Hematopoietic multipotent progenitor cell treated with erythropoietin and hydrocortisone succinate and interleukin-3 and kit ligand, for 17 days (in vitro differentiated cells): ENCODE measurements at regions not wholly inside any gene's neighbourhood (a gene's known extent, or its start where the extent isn't known, plus 50 kb on each side); places are given as distances from the start of the nearest gene placed in this dataset.
"Not testable (repeated sequence)": the region's sequence is repeated elsewhere in the genome, so short reads cannot be mapped to it uniquely, and the experiment has no call there.

Source experiments
- DNase-seq: peaks from one replicate; pipeline ENCODE4 v3.0.0-alpha.2; 2015; ENCODE audit warnings: low spot score

DNA sequence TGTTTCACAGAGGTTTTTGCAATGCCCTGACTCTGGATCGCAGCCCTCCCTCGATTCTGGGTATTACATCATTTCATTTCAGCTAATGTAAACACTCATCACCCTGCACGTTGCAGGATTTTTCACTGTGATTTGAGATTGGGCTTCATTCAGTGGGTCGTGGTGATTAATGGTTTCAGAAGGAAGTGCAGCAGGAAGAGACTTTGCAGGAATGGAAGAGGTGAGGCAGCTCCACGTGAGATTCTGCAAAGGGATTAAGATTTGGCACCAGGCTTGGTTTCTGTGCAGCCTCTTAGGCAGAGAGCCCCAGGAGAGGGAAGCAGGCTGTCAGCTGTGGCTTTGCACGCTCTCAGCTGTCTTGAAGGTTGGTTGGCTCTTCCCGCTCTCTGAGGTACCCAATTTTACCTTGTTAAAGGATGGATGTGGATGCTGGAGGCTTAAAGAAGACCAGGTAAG lies 95.2 kb downstream of the PLCE1 start:
- no peak for DNase-seq

DNA sequence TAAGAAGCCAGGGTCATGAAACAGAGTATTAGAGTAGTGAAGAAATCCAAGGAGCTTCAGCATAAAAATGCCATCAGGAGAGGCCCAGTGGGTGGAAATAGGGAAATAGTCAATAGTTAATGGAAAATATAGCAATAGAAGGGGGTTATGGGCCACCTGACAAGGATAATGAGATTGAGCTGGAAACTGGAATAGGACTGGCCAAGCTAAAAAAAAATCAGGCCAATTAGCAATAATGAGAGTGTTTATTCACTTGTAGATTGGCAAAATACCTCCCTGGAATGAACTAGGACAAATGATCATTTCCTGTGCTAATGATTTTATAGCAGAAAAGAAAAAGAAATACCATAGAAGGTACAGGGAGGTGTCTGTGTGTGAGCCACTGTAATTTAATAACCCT lies 97.9 kb downstream of the PLCE1 start:
- DNase-seq: no peak

DNA sequence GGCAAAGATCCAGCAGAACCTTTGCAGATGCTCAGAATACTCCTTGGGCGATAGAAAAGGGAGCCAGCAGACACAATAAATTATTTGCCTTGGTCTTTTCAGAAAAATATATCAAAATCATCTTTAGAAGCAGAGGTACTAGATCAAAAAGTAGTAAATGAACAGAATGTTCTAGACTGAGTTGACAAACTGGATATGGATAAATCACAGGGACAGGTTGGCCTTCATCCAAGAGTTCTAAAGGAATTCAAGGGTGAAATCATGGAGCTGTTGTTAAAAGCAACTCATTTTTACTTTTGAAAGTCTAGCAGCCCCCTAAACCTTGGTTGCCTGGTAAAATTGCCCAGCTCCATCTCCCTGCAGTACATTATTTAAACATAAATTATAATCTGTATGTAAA lies 99.1 kb downstream of the PLCE1 start:
- no peak for DNase-seq

DNA sequence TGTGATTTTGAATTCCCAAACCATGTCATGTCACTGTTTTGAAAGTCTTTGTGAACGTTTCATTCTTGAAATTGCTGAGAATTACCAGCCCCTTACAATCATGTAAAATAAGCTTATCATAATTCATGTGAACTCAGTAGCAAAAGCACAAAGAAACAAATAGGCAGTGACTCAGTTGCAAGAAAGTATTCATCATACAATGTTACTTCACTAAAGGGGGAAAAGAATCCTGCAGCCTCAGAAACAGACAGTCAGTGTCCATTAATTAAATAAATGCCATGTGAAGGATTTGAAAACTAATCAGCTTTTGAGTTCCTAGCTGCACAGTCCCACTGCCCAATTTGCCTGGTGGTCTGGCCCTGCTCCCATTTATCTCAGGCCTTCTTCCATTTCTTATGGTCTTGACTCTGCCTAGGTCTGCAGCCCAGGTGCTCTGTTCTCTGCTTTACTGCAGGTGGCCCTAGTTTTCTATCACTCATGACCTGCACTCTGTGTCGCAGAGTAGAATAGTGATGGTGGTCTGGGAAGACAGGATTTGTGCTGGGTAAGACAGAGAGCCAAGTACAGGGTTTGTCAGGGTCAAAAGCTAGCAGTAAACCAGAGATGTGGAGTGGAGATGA lies 99.7 kb downstream of the PLCE1 start:
- no peak for DNase-seq

DNA sequence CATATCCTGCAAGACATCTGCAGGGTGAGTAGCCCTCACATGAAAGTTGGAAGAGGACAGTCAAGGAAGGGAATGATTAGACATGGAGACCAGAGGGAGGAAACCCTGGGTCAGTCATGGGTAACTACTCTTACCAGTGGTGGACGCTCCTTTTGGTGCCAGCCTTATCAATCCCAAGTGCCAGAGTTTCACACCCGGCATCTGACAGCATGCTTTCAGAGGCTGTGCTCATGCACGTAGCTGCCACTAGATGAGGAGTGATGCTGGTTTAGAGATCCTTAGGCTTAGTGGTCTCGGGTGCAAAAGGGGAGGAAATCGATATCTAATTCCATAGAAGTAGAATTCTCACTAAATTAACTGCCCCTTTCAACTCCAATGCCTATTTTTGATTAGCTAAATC lies 100.8 kb downstream of the PLCE1 start:
- DNase-seq: no peak

DNA sequence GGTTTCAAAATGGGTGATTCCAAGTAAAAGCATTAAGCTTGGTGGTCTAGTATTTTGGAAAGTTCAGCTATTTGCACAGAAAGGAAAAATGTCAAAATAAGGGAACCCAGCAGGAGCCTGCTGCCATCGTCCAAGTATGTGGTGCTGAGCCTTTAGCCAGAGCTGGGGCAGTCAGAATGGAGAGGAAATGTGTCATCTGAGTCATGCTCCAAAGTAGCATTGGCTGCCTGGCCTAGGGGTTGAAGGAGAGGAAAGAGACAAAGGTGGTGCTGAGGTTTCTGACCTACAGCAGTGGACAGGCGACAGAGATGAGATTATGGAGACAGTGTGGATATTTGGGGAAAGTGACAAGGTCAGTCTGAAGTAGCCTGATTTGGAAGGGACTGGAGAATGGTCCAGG lies 103.9 kb downstream of the PLCE1 start:
- DNase-seq: no peak

DNA sequence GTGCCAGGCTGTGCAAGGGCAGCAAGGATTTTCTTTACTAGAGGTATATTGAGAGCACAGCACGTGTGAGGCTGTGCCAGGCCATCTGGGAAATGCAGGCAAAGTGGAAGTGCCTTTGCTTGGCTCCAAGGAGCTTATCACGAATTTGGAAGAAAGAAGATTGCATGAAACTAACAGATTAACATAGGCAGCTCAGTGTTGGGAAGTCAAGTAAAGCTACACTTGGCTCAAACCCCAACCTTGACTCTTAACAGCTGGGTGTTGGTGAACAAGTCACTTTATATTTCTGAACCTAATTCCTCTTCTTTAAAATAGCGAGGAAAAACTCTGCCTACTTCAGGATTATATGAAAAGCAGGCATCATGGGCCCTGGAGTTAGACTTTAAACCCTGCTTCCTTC lies 105.2 kb downstream of the PLCE1 start:
- no peak for DNase-seq

DNA sequence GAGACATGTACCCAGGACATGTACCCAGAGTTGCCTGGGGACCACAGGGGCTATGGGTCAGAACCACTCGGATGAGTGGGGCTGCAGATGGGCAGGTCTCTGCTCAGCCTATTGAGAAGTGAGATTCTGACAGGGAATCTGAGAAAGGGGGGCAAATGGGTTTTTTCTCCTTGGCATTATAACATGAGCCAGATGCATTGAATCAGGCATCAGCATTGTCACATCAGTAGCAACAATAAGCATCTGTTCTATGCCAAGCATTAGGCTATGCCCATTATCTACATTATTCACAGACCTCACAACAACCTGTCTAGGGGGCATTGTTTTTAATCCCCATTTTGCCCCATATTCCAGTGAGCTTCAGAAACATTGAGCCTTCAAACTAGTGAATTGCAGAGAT lies 108.2 kb downstream of the PLCE1 start:
- DNase-seq: no peak

DNA sequence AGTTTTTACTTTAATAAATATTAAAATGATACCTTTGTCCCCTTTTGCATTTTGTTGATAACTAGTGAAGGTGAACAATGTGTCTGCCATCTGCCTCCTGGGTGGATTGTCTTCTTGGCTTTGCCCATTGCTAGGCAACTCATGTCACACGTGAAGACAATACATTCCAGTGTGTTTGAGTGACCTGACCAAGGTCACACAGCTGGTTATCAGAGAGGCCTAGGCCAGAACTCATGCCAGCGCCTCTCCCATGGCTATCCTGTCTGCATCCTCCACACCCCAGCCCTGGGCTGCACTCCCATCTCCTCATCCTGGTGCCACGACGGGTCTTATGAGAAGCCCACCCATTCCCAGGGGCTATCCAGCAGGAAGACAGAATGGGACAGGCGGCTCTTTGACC lies 108.7 kb downstream of the PLCE1 start:
- no peak for DNase-seq

DNA sequence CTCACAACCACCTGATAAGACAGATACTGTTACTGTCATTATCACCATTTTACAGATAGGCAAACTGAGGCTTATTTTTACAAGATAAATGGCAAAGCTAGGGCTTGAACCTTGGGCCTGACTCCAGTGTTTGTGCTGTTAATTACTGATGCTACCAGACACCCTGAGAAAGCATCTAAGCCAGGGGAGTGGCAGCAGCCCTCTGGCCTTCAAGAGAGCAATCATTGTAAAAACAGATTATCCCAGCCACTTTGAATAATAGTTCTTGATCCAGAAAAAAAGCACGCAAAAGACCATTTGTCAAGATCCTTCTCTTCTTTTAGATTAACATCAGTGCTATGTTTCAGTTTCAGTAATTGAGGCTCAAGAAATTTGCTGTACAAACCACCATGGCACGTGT lies 109.5 kb downstream of the PLCE1 start:
- no peak for DNase-seq

DNA sequence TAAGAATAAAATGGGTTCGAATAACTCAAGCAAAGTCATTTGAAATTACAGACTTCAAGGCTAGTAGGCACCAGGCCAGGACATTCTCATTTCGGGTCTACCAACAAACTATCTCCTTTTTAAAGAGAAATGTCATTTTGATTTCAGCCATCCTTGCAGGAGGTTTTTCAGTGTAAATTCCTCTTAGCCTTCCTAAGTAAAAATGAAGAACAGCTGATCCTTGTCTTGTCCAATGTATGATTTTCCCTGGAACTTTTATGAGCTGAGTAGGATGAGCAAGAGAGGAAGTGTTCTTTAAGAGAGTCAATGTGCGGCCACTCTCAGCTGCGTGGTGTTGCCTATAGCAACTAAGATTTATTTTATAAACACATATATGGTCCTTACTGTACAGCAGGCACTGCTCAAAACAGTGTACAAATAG lies 110.1 kb downstream of the PLCE1 start:
- DNase-seq: no peak

DNA sequence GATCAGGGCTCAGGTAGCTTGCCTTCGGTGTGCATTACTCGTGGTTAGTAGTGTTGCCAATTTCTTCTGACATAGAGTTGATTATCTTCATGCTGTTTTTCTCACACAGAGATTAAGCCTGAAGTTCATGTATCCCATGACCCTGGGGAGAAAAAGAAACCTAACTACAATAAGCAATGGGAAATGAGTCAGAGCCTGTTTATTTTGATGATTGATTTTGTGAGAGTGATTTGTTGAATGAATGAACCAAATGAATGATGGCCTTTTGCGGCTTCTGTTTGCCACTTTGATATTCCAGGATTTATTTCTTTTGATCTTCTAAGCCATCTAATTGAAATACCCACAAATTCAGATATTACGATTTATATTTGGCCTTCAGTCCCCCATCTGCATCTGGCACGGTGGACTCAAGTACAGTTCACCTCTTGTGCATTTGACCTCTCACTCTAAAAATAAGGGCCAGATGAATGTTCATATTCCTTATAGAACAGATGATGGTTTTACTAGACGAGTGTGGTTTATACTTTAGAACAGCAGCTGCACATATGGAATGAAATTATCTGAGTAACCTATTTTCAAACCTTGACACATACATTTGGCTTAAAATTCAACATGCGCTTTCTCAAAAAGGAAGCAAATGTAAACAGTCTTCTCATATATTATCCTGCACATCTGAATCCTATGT lies 110.7 kb downstream of the PLCE1 start:
- no peak for DNase-seq

DNA sequence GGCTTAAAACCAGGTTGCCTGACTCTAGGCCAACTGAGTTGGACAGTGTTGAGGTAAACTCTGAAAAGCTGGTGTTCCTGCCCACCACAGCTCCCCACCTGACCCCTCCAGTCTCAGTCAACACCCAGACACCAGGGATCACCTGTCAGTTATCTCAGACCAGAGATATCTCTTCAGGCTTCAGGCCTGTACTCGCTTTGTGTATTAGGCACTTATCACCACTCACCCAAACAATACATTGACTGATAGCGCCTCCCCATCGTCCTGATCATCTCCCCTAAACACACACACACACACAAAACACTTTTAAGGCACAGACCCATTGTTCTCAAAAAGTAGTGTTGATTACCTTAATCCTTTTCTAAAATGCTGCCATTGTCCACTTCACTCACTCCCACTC lies 111.5 kb downstream of the PLCE1 start:
- DNase-seq: no peak

DNA sequence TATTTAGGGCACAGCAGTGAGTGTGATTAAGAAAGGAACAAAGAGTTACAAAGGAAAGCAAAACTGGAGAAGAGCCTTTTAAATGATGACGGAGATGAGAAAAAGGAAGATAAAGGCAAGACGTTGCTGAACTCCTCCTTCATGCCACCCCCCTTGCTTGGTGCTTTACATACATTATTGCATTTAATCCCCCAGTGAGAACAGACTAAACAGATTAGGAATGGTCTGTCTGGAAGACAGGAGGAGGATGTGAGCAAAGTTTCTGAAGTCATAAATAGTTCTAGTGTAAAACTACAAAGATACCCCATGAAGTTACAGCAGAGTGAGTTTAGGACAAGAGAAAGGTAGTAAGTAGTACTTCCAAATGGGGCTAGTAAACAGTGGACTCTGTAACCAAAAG lies 113.5 kb downstream of the PLCE1 start:
- no peak for DNase-seq

DNA sequence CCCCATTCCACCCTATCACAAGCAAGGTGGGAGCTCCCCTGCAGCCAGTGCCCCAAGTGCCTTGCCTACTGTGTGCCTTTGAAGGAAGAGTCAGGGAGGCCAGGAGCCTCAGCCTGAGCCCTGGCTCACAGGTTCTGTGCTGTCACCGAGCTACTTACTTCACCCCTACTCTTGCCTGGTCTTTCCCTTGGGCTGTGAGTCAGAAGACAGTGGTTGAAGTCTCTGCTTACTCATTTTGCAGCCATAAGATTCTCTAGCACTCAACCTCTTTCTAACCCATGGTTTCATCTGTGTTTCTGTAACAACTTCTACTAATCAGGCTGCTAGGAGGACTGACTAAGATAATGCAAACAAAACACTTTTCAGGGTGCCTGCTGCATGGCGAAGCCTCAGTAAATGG lies 114.5 kb downstream of the PLCE1 start:
- DNase-seq: no peak

DNA sequence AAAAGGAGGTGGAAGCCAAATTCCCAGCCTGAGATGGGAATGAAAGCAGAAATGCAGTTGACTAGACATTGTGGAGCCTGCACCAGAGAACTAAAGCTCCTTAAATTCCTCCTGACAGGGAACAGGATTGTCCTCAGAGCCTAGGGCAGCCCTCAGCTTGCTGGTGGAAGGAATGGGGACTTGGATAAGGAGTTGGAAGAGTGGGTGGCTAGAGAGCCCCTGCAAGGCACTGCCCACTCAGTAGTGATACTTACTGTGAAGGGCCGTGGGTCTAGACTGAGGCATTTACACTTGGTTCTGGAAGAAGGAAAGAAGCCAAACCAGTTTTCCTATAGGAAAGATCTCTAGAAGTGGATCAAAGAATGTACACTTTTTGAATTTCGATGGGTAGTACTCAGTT lies 117.6 kb downstream of the PLCE1 start:
- no peak for DNase-seq

DNA sequence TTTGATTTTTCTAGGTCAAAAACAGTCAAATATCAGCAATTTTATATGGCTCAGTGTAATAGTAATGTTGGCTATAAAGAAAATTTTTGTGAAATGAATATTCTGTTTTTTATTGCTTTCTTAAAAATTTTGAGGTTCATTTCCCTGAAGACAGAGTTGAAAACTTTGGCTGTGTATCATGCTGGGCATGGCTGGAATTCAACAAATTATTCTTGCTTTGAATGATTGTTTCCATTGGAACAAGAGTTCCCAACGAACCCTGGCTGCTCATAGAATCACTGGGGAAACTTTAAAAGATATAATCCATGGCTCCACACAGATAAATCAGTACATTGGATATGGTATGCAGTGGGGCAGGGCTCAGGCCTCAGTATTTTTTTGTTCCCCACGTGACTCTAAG lies 118.6 kb downstream of the PLCE1 start:
- no peak for DNase-seq

DNA sequence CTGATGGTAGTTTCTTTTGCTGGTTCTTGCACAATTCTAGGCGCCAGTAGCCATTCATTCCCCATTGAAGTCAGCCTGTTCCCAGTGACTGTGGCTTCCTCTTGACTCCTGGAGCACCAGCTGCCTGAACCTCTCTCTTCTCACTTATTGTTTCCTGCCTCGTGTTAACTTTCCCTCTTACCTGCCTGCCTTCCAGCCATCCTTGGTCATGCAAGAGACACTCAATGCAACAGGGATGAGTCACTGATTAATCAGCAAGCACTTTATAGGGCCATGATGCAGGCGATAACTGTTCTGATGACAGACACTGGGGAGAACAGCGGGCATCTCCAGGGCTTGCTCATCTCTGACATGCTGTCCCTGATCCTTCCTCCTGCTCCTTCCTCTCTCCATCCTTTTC lies 122.0 kb downstream of the PLCE1 start:
- DNase-seq: no peak

DNA sequence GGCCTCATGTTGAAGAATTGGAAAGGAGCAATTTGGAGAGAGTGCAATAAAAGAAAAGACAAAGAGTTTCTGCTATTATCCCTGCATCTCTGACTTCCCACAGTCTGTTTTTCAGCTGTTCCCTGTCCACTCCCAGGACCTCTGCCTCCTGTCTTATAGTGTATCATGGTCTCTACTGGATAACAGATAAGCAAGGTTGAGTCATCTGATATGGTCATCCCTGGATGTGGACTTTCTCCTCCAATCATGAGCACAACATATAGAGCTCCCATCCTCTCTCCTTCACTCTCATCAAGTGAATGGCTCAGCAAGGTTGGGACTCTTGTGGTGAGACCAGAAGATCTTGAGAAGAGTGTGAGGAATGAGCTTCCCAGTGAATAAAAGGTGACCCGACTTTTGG lies 123.1 kb downstream of the PLCE1 start:
- DNase-seq: no peak

DNA sequence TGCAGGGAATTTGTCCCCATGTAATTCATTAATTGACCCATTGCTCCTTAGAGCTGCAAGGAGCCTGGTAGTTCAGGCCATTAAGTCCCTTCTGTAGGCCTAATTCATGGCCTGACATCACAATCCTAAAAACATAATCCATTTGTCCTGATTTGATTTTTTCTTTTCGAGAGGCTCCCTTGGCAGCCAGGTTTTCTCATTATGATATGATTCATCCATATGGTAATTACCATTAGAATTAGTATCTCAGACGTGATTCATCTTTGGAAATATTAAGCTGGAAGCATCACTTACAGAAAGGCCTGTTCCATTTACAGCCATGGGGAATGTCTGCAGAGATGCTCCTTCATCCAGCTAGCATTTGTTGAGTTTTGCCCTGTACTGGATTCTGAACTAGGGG lies 128.5 kb downstream of the PLCE1 start:
- no peak for DNase-seq

DNA sequence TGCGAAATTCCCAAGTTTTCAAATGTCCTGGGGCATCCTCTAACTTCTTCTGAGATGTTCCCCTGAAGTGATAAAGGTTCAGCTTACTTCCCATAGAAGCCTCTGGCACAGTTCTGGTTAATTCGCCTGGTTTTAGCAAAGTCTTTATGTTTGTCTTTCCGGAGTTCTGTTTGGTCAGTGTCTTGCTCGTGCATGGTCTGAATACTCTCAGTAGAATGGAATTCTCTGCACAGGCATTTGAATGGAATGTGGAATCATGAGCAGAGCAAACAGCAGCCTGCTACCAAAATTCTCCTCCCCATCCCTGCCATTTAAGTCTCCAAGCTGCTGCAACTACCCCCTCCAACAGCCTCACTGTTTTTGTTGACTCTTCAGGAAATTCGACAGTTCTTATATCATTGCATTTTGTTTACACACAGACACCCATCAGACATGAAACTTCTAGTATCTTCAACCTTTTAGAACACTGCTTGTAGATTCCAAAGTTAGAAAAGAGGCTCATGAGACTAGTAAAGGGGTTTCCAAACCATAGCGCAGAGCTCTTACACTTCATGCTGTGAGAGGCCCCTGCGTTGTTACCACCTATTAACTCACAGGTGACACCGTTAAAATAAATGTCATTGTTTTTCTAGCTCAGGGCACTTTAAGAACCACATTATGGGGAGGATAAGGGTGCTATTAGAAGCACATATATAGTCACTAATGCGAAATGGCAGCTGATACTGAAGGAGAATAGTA lies 129.7 kb downstream of the PLCE1 start:
- DNase-seq: no peak

DNA sequence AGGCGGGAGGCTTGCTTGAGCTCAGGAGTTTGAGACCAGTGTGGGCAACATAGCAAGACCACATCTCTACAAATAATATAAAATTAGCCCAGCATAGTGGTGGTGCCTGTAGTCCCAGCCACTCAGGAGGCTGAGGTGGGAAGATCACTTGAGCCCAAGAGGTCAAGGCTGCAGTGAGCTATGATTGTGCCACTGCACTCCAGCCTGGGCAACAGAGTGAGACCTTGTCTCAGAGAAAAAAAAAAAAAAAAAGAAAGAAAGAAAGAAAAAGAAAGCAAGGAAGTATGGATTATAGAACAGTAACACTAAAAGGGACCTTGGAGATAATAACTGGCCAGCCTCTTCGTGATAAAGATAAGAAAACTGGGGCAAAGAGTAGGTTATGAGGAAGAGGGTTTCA lies 130.4 kb downstream of the PLCE1 start:
- DNase-seq: not testable (repeated sequence)

DNA sequence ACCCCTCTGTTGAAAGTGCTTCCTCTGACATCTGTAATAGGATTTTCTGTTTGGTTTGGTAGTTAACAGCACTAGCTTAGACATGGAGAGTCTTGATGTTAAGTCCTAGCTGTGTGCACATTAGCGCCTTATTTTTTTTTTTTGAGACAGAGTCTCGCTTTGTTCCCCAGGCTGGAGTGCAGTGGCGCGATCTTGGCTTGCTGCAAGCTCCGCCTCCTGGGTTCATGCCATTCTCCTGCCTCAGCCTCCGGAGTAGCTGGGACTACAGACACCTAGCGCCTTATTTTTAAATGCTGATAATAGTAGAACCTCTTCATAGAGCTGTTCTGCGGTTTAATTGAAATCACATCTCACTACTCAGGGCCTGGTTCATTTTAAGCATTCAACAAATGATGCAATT lies 131.5 kb downstream of the PLCE1 start:
- DNase-seq: not testable (repeated sequence)

DNA sequence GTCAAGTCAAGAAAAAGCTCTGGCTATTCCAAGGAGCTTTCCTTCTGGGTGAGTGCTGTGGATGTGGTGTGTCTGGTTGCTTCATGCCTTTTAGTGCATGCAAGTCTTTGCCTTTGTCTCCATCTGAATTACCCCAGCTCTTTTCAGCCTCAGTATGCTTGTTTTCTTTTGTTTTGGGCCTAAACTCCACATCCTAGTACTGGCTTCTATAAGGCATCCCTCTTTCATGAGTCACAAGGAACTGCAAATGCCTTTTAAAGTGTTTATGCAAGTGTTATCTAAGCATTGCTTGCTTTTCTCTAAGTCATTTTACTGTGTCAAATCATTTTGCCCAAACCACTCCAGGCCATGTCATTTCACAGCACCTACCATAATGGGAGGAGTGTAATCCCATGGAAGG lies 132.1 kb downstream of the PLCE1 start:
- no peak for DNase-seq
